GM18505 (cell line): ENCODE measurements at regions not wholly inside any gene's neighbourhood (a gene's known extent, or its start where the extent isn't known, plus 50 kb on each side); places are given as distances from the start of the nearest gene placed in this dataset.

ENCODE experiments used
- ATAC-seq: cut with Tn5 transposase; IDR thresholded peaks from one replicate; pipeline ENCODE4 v1.9.1; 2021; ENCODE audit not compliant: unreplicated experiment
- POLR2A ChIP-seq: IDR thresholded peaks from 4 replicates; pipeline ENCODE4 v1.6.1; 2011; ENCODE audit warnings: borderline replicate concordance; ENCODE audit not compliant: insufficient read depth, insufficient read length; ENCODE audit errors: extremely low read depth

DNA sequence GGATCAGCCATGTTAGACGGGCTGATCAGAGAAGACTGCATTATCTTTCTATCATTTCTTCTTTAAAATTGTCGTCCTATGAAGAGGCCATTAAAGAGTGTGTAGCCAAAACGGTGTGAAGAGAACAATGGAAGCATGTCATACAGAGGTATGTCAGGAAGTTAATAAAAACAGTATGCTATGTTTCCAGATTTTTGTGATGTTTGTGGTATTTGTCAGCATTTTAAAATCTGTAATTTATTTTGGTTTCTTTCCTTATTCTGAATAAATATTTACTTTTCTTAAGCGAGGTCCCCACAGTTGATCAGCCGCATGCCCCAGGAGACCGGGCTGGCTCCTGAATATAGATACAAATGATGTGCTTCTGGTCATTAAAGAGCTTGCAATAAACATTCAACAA, 142.9 kb upstream of the SERP2 start:
- no peak for TF ChIP-seq POLR2A
- no peak for ATAC-seq

DNA sequence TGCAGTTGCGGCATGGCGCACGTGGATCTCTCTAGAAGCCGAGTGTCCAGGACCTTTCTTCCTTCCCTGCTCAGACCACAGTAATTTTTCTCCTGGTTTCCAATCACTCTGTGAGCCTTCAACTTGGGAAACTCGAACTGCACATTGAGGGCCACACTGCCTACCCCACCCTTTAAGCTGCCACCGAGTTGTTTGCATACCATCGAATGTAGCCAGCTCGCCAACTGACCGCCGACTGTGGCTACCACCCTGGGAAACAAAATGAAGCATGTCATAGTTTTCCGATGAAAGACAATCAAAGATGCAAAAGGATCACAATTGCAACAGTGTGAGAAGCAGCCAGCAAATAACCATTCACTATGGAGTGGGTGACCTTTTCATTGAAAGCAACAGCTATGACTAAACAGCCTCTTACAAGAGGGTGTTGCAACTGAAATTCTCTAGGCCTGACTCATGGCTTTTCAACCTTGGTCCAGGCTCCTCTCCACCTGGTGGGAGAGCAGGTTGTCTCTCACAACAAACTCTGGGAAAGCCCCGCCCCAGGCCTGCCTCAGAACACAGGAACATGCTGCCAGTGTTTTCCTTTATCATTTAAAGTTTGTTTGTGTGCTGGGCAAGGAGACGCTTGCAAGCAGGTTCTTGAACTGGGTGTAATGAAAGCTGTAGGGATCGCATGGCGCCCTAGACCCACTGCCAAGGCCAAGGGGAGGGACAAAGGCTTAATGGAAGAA, 141.7 kb upstream of the SERP2 start:
- no peak for ATAC-seq
- no peak for TF ChIP-seq POLR2A

DNA sequence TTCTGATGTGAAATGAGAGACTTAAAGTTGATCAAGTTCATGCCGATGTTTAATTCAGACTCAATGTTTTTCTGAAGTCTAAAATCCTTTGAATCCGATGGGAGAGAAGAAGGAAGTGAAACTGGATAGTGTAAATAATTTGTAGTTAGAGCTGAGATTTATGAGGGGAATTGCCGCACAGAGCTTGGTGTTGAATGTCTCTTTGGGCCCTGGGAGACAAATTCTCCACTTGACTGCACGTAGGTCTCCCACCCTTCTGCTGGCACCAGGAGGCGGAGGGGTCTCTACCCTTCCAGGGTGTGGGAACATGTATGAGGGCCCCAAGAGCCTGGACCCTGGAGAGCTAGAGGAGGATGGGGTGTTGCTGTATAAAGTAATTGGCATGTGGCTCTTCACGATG, 140.8 kb upstream of the SERP2 start:
- TF ChIP-seq POLR2A = no peak
- no peak for ATAC-seq

DNA sequence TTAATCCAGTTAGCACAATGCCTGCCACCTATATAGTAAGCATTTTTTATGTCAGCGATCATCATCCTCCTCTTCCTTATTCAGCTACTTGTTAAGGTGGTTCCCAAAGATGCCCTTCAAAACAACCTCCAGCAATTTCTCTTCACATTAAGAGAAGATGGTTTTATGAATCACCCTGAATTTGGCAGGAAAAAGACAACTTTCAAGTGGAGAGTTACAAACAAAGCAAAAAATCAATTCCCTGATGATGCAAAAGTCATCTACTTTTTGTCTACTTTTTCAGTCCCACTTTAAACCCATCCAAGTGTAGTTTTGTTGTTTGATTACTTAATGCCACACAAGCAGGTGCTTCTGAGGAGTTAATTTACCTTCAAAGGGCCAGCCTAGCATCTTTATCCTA, 139.1 kb upstream of the SERP2 start:
- no peak for TF ChIP-seq POLR2A
- ATAC-seq = no peak

DNA sequence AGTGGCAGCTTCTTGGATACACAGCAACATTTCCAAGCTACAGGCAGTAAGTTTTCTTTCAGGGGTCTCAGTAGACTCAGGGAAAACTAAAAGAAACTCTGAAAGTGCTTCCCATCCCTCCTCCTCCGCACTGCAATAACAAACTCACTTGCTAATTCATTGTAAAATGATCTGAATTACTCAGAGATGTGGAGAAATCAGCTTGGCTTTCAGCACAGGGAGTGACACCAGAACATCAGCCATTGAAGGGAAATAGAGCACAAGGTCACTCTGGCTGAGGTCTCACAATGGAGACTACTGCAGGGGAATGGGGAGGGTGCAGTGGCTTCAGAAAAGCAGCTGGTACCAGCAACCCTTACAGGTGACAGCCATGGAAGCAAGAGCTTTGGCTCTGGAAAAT, 137.3 kb upstream of the SERP2 start:
- no peak for TF ChIP-seq POLR2A
- ATAC-seq = no peak

DNA sequence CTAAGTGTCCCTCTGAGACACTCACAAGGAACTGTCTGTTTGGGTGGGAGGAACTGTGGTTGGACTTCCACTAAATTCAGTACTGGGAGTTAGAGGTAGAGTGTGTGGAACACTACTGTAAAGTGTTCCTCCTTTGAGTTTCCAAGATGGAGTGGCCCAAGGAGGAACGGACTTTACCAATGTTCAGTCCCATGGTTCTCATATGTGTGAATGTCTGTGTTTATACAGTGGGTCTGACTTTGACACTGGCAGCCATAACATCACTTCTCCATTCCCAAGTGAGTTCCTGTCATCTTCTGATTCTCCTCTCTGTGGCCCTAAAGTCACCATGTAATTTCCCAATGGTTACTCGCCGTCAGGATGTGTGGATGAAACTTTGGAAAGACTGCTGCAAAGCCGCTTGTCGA, 136.8 kb upstream of the SERP2 start:
- TF ChIP-seq POLR2A = no peak
- ATAC-seq = no peak

DNA sequence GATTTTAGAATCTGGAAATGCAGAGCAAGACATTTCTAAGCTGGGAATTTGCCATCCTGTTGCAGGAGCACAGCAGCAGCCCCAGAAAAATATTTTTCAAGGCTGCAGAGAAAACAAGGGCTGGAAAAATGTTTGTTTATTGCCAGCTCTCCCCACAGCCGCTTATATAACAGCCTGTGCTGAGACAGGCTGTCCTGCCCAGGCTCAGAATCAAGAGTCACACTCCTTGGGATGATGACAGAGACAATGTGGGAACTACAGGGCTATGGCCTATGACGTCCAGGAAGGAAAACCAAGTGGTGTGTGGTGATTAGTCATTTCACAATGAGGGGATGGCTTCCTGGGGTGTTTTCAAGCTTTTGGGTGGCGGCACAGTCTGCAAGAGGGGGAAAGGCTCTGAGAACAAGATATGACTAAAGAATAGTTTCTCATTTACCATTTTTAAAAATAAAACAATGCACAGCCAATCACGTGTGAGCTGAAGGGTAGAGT, 136.3 kb upstream of the SERP2 start:
- peak; percentile 57 for ATAC-seq
- TF ChIP-seq POLR2A = no peak

DNA sequence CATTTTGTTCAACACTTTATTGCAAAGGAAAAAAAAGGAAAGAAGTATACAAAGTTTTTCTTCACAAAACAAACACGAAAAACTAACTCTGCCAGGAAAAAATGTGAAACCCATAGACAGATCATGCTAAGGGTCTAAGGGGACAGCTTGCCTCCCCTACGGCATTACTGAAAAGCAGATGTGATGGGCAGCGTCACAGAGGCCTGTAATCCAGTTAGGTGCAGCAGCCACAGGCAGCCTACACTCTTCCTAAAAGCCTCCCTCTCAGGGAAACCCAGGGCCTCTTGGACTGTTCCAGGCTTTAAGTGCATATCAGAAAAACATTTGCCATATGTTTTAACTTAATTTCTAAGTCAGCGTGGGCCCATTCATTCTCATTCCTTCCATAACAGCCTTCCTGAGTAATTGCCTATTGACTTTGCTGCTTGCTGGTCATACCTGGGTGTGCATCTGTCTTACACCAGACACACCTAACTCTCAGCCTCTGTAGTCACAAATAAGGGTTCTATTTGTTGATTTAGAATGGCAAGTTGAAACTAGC, 135.7 kb upstream of the SERP2 start:
- no peak for TF ChIP-seq POLR2A
- ATAC-seq = no peak

DNA sequence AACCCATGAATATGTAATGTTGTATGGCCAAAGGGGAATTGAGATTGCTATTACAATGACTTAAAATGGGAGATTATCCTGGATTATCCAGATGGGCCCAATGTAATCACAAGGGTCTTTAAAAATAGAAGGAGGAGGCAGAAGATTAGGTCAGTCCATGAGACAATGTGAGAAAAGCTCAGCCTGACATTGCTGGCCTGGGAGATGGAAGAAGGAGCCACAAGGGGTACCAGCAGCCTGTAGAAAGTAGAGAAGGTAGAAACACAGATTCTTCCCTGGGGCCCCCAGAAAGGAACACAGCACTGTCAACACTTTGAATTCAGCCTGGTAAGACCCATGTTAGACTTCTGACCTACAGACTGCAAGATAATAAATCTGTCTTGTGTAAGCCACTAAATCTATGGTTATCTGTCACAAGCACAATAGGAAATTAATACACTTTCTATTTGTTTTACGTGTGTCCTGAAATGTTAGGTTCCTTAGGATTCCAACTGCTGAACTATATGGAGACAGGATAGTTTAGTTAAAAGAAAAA, 132.9 kb upstream of the SERP2 start:
- no peak for TF ChIP-seq POLR2A
- ATAC-seq = no peak

DNA sequence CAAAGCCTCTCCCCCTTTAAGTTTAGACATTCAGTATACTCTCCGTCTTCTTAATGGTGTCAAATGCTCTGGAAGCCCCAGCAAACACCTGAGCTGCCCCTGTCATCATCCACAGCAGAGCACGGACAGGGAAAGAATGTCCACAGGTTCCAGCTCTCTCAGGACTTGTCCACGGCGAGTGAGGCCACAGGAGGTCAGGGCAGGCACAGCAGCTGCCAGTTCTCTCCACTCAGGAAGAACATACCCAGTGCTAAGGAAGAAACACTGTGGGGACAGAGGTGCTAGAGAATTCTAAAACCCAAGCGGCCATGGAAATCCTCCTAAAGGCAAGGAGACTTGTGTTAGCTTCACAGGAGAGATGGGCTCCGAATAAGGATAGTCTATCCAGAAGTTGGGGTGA, 132.0 kb upstream of the SERP2 start:
- ATAC-seq = no peak
- no peak for TF ChIP-seq POLR2A

DNA sequence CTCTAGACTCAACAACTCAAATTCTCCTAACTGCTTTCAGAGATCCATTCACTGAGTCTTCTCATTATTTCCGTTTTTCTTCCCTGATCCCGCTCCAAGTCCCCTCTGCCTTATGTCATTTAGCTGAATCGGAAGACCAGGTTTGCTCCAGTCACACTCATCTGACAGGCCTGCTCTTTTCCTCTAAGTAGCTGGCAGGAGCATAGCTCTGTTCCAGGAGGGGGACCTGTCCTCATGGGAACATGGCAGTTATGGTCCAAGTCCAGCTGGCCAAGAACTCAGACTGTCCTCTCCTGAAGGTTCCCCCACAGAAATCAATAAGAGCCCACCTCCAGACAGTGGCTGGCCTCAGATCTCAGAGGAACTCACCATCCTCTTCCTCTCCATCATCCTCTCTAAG, 130.9 kb upstream of the SERP2 start:
- TF ChIP-seq POLR2A = no peak
- ATAC-seq = no peak

DNA sequence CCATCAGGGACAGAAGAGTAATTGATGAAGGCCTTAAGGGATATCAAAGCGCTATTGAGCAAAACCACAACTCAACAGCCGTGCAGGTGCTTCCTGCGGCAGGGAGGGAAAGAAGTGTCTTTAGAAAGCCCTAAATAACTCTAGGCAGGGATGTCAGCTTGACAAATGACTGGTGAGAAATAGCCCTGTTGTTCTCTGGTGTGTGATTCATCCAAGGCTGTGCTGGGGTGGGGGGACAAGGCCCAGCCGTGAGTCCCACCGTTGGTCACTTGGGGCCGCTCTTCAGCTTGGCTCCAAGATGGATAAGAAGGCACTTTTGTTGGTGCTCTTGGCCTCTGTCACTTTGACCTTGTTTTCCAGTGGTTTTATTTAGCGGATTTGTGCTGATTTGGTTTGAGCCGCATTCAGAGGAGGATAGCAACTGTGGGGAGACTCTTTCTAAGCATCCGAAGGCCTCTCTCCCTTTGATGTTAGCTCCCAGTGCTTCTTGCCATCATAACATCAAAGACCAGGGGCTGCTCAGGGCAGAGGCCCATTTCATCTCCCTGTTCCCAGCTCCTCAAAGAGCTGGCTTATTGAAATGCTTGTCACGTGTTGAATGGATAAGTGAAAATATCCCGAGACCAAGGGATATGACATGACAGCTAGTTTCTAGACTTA, 130.3 kb upstream of the SERP2 start:
- no peak for TF ChIP-seq POLR2A
- ATAC-seq = peak; percentile 63

DNA sequence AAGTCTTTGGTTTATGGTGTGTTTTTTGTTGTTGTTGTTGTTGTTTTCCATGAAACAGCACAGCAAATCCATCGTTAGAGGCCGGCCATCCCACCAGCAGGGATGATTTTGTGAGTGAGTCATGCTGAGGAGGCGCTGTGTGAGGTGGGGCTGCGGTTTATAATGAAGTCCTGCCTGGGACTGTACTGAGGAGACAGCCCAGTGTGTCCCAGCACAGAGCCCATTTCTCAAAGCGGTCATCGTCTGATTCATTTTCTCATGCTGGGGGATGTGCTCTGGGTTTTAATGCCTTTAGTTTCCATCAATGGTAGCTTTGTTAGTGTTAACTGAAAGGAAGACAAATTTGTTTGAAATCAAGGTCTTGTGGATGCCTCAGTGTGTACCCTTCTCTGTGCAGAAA, 129.3 kb upstream of the SERP2 start:
- no peak for ATAC-seq
- TF ChIP-seq POLR2A = no peak

DNA sequence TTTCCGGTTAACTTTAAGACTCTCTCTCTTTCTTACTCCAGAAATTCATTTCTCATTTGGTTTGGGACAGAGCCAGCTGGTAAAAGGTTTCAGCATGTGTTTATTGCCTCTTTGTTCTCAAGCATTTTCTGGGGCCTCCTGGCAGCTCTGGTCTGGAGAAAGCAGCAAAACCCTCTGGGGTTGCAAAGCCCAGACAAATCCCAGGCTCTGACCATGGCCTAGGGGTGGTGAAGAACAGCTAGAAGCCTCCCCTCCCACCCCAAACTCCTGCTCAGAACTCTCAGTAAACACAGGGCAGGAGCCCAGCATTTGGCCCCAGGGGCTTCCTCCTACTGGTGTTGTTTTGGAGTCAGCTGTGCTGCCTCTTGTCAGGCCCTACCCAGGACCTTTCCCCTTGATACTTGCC, 124.2 kb upstream of the SERP2 start:
- ATAC-seq = no peak
- TF ChIP-seq POLR2A = no peak
